HepG2 (cell line): ENCODE measurements at regions not wholly inside any gene's neighbourhood (a gene's known extent, or its start where the extent isn't known, plus 50 kb on each side); places are given as distances from the start of the nearest gene placed in this dataset.

Experiments used
- ATAC-seq: fragments of 200-7000 bp; cut with Tn5 transposase; 3 replicates; pipeline ENCODE4 v1.9.1; 2020; ENCODE audit warnings: mild to moderate bottlenecking, moderate library complexity
- BruUV-seq: library from RNA; stranded (reverse); fragments of 400-500 nt; replicated peaks from 2 replicates; lab custom pipeline; 2021; lab: Mats Ljungman, UMichigan
- CTCF ChIA-PET: fragments of 300-600 bp; formaldehyde crosslinking; extraction: SDS; loops from one replicate; lab custom pipeline; 2021; ENCODE audit warnings: low total read pairs, inconsistent platforms, low intra/inter-chr PET ratio; lab: Yijun Ruan, JAX
- POLR2A ChIA-PET: fragments of 350-600 bp; sonication (Branson Sonifier 250); formaldehyde crosslinking; loops from one replicate; lab custom pipeline; 2020; ENCODE audit warnings: antibody characterized with exemption, inconsistent platforms; lab: Yijun Ruan, JAX
- DNase-seq: peaks from one replicate; pipeline ENCODE4 v3.0.0-alpha.2; 2015; ENCODE audit warnings: low spot score
- FAIRE-seq: peaks from 3 replicates; lab custom pipeline; 2011; peaks lifted over from hg19 to GRCh38; lab: Jason Lieb, UNC
- H2AFZ ChIP-seq: one replicate; pipeline ENCODE4 v1.6.1; 2011; ENCODE audit warnings: low read length, inconsistent platforms
- H3K27ac ChIP-seq: fragments of 300-600 bp; 3 replicates; pipeline ENCODE4 v1.8.0; 2011; ENCODE audit warnings: mixed run types, mild to moderate bottlenecking, mixed read lengths, low read length, inconsistent platforms; ENCODE audit not compliant: insufficient read depth; ENCODE audit errors: extremely low read length
- H3K27me3 ChIP-seq, 2 experiments: fragments of 200-600 bp in 1 of 2; 2 replicates in 1 of 2; 3 replicates in 1 of 2; pipeline versions ENCODE4 v1.6.0 to v1.8.0; 2011; ENCODE audit warnings: low read length in 2 of 2, mild to moderate bottlenecking in 2 of 2, moderate library complexity in 2 of 2, inconsistent platforms in 1 of 2; ENCODE audit not compliant: insufficient read depth in 2 of 2, control insufficient read depth in 1 of 2
- H3K36me3 ChIP-seq, 2 experiments: fragments of 200-600 bp in 1 of 2; replicated peaks in 1 of 2; 2 replicates in 1 of 2; 3 replicates in 1 of 2; pipeline versions ENCODE4 v1.5.1 to v1.8.0; 2011; ENCODE audit warnings: low read length in 2 of 2, inconsistent platforms in 1 of 2; ENCODE audit not compliant: insufficient read depth in 2 of 2, control insufficient read depth in 1 of 2
- H3K4me1 ChIP-seq: 2 replicates; pipeline ENCODE4 v1.5.1; 2012; ENCODE audit warnings: low read length, inconsistent platforms; ENCODE audit not compliant: insufficient read depth
- H3K4me2 ChIP-seq: 2 replicates; pipeline ENCODE4 v1.6.0; 2011; ENCODE audit warnings: low read depth, low read length, inconsistent platforms
- H3K4me3 ChIP-seq, 3 experiments: fragments of 200-600 bp in 1 of 3; sonication (generic), shearing (Covaris generic) in 1 of 3; replicated peaks in 1 of 3; 2 replicates each; pipeline ENCODE4 v1.5.1; 2011 to 2016; ENCODE audit warnings: low read length in 3 of 3, inconsistent platforms in 2 of 3, low read depth in 2 of 3, mild to moderate bottlenecking in 2 of 3, control low read depth in 1 of 3, mixed read lengths in 1 of 3; ENCODE audit not compliant: insufficient read depth in 1 of 3
- H3K79me2 ChIP-seq: one replicate; pipeline ENCODE4 v1.6.1; 2011; ENCODE audit warnings: low read length, inconsistent platforms; ENCODE audit not compliant: insufficient read depth
- H3K9ac ChIP-seq: 2 replicates; pipeline ENCODE4 v1.6.0; 2011; ENCODE audit warnings: mild to moderate bottlenecking, low read depth, low read length, inconsistent platforms; ENCODE audit not compliant: insufficient read depth
- H3K9me3 ChIP-seq: 2 replicates; pipeline ENCODE4 v1.5.1; 2012; ENCODE audit warnings: mild to moderate bottlenecking, low read length
- H4K20me1 ChIP-seq: 2 replicates; pipeline ENCODE4 v1.6.0; 2011; ENCODE audit warnings: inconsistent platforms, mild to moderate bottlenecking, low read length, moderate library complexity; ENCODE audit not compliant: insufficient read depth
- CEBPB ChIP-seq: IDR thresholded peaks from 2 replicates; pipeline ENCODE4 v1.6.1; 2011; ENCODE audit warnings: low read depth, low read length, improper control_type of control experiment, borderline replicate concordance
- HNF4A ChIP-seq: sonication (generic); formaldehyde crosslinking; IDR thresholded peaks from 2 replicates; pipeline ENCODE4 v1.4.0; 2020; ENCODE audit warnings: missing genetic modification reagents
- MAFG ChIP-seq: sonication (generic); formaldehyde crosslinking; IDR thresholded peaks from 2 replicates; pipeline ENCODE4 v1.5.1; 2020; ENCODE audit warnings: mild to moderate bottlenecking, missing genetic modification reagents
- MAX ChIP-seq: IDR thresholded peaks from 2 replicates; pipeline ENCODE4 v1.6.1; 2012; ENCODE audit warnings: inconsistent platforms
- REXO4 ChIP-seq: sonication (generic); formaldehyde crosslinking; IDR thresholded peaks from 2 replicates; pipeline ENCODE4 v1.8.0; 2022; ENCODE audit warnings: missing genetic modification reagents, mild to moderate bottlenecking, borderline replicate concordance
- TBX3 ChIP-seq: fragments of 450-650 bp; IDR thresholded peaks from 2 replicates; pipeline ENCODE4 v1.6.1; 2017; ENCODE audit warnings: antibody characterized with exemption, mild to moderate bottlenecking, inconsistent platforms, borderline replicate concordance
- TERF1 ChIP-seq: sonication (generic); formaldehyde crosslinking; IDR thresholded peaks from 2 replicates; pipeline ENCODE4 v1.8.0; 2022; ENCODE audit warnings: mild to moderate bottlenecking, missing genetic modification reagents, moderate library complexity
- ZFP90 ChIP-seq: sonication (generic); formaldehyde crosslinking; IDR thresholded peaks from 2 replicates; pipeline ENCODE4 v1.8.0; 2022; ENCODE audit warnings: missing genetic modification reagents, mild to moderate bottlenecking, inconsistent platforms, borderline replicate concordance
- ZHX1 ChIP-seq: sonication (generic); formaldehyde crosslinking; IDR thresholded peaks from 2 replicates; pipeline ENCODE4 v1.8.1; 2022; ENCODE audit warnings: low read depth, mild to moderate bottlenecking, missing genetic modification reagents
- ZMYM2 ChIP-seq: sonication (generic); formaldehyde crosslinking; IDR thresholded peaks from 2 replicates; pipeline ENCODE4 v1.8.0; 2022; ENCODE audit warnings: mild to moderate bottlenecking, missing genetic modification reagents
- ZNF101 ChIP-seq: sonication (generic); formaldehyde crosslinking; IDR thresholded peaks from 2 replicates; pipeline ENCODE4 v1.4.0; 2020; ENCODE audit warnings: mild to moderate bottlenecking, low read depth, missing genetic modification reagents, borderline replicate concordance
- ZNF24 ChIP-seq: fragments of 450-650 bp; IDR thresholded peaks from 2 replicates; pipeline ENCODE4 v1.6.1; 2017; ENCODE audit warnings: antibody characterized with exemption, mild to moderate bottlenecking
- ZNF264 ChIP-seq: sonication (generic); formaldehyde crosslinking; IDR thresholded peaks from 2 replicates; pipeline ENCODE4 v1.4.0; 2020; ENCODE audit warnings: missing genetic modification reagents
- ZNF766 ChIP-seq: sonication (generic); formaldehyde crosslinking; IDR thresholded peaks from 2 replicates; pipeline ENCODE4 v1.5.0; 2020; ENCODE audit warnings: missing genetic modification reagents, borderline replicate concordance
- ZNF784 ChIP-seq: sonication (generic); formaldehyde crosslinking; IDR thresholded peaks from 2 replicates; pipeline ENCODE4 v1.5.1; 2020; ENCODE audit warnings: missing genetic modification reagents, mild to moderate bottlenecking, borderline replicate concordance
- WGBS: methylation state at CpG from one replicate; pipeline ENCODE4 v1.1.6; 2017; ENCODE audit warnings: low lambda C conversion rate; 5-methylcytosine and 5-hydroxymethylcytosine counted together
- in situ Hi-C: cut with HindIII; loops from 2 replicates; pipeline ENCODE4 v1.10.0; 2017; ENCODE audit warnings: low pct_unique_long_range_greater_than_20kb; ENCODE audit not compliant: extremely low pct_ligation_motif_present
- intact Hi-C: fragments of 100-400 bp; cut with micrococcal nuclease; formaldehyde crosslinking; loops from one replicate; pipeline ENCODE4 v1.10.0; 2022; ENCODE audit not compliant: unreplicated experiment
- TF ChIP-seq, protein P1 (sequence below): sonication (generic); formaldehyde crosslinking; IDR thresholded peaks from 2 replicates; pipeline ENCODE4 v1.8.1; 2023; ENCODE audit warnings: missing genetic modification reagents, inconsistent platforms, borderline replicate concordance
- TF ChIP-seq, protein P2 (sequence below): sonication (generic); formaldehyde crosslinking; IDR thresholded peaks from 2 replicates; pipeline ENCODE4 v1.4.0; 2020; ENCODE audit warnings: missing genetic modification reagents

DNA sequence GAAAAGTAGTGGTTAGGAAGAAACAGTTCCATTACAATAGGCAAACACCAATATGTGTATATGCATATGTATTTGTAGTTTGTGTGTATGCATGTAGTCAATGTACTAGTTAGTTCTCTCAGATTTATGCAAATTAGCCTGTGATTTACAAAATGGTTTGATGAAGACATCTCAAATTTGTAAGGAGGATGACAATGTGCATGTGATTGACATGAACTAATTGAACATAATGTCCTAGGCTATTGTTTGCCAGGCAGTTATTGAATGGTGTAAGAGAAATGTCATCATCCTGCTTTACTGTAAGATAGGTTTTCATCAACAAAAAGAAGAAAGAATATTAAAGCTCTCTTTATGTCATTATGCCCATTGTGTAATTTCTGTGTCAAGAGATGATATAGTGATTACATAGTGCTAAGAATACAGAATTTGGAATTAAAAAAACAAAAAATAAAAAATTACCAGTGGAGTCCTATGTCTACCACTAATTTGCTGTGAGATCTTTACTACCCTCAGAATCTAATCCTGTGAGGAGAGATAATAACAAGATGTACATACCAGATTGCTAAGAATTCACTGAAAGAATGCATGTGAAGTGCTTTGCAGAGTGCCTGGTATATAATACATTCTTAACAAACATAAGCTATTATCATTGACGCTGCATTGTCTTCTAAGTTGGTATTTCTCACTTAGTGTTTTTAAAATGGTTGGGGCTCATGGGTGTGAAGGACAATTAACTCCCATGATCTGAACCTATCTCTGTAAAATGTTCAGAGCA lies 258.0 kb downstream of the CPS1 start:
- WGBS = 4% methylated on average over 1 of the region's 1 CpG
- CTCF ChIA-PET = no interaction called here
- POLR2A ChIA-PET = no interaction called here
- Histone ChIP-seq H3K4me1 (no peaks in the 10 kb centered on the region), H3K4me3 (no peak overlapping the region), H3K79me2 (no peaks in the 10 kb centered on the region), H3K4me2 (no peak overlapping the region), H3K9ac (no peak overlapping the region), H2AFZ (no peak overlapping the region), H3K27ac (no peak overlapping the region), H3K36me3 (no peaks in the 10 kb centered on the region), H4K20me1 (no peaks in the 10 kb centered on the region), H3K9me3 (no peaks in the 10 kb centered on the region), H3K27me3 (no peaks in the 10 kb centered on the region)
- FAIRE-seq = no peak
- DNase-seq = no peak
- BruUV-seq = no TSS peak
- in situ Hi-C loops = no loop called here
- intact Hi-C loops = no loop called here
- ATAC-seq = no peak
- TF ChIP-seq HNF4A (CRISPR knock-in tag) = no peak
- no peak for TF ChIP-seq ZNF24
- no peak for TF ChIP-seq ZNF766 (CRISPR knock-in tag)
- TF ChIP-seq MAFG (CRISPR knock-in tag) = no peak
- TF ChIP-seq, protein P1, sequence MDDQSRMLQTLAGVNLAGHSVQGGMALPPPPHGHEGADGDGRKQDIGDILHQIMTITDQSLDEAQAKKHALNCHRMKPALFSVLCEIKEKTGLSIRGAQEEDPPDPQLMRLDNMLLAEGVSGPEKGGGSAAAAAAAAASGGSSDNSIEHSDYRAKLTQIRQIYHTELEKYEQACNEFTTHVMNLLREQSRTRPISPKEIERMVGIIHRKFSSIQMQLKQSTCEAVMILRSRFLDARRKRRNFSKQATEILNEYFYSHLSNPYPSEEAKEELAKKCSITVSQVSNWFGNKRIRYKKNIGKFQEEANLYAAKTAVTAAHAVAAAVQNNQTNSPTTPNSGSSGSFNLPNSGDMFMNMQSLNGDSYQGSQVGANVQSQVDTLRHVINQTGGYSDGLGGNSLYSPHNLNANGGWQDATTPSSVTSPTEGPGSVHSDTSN (CRISPR knock-in tag) = no peak
- TF ChIP-seq ZMYM2 = no peak
- no peak for TF ChIP-seq MAX
- TF ChIP-seq TBX3 = no peak
- no peak for TF ChIP-seq CEBPB
- no peak for TF ChIP-seq REXO4
- TF ChIP-seq, protein P2, sequence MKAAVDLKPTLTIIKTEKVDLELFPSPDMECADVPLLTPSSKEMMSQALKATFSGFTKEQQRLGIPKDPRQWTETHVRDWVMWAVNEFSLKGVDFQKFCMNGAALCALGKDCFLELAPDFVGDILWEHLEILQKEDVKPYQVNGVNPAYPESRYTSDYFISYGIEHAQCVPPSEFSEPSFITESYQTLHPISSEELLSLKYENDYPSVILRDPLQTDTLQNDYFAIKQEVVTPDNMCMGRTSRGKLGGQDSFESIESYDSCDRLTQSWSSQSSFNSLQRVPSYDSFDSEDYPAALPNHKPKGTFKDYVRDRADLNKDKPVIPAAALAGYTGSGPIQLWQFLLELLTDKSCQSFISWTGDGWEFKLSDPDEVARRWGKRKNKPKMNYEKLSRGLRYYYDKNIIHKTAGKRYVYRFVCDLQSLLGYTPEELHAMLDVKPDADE (CRISPR knock-in tag) = no peak
- no peak for TF ChIP-seq ZHX1 (CRISPR knock-in tag)
- no peak for TF ChIP-seq ZNF784 (CRISPR knock-in tag)
- no peak for TF ChIP-seq ZFP90 (CRISPR knock-in tag)
- no peak for TF ChIP-seq ZNF264 (CRISPR knock-in tag)
- TF ChIP-seq TERF1 (CRISPR knock-in tag) = no peak
- no peak for TF ChIP-seq ZNF101
